ENCODE measurements at regions not wholly inside any gene's neighbourhood (a gene's known extent, or its start where the extent isn't known, plus 50 kb on each side); places are given as distances from the start of the nearest gene placed in this dataset.
"Not testable (repeated sequence)": the region's sequence is repeated elsewhere in the genome, so short reads cannot be mapped to it uniquely, and the experiment has no call there.

DNA sequence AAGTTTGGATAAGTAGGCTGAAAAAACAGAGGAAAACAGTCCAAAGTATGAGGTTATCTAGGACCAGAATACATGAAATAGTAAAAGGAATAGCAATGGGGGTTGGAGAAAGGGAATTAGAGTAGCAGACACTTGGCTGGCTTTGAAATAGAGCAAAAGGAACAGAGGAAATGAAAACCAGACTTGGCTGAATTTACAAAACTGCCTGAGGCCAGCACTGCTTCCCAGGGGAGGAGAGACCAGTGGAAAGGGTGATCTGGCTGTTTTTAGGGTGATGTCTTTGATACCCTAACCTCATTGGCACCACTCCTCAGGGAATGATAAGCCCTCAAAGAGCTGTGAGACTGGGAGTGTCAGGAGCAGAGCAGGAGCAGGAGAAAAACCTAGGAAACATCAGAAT is 413.4 kb upstream of the SLC30A5 start:
- DNase-seq = no peak

DNA sequence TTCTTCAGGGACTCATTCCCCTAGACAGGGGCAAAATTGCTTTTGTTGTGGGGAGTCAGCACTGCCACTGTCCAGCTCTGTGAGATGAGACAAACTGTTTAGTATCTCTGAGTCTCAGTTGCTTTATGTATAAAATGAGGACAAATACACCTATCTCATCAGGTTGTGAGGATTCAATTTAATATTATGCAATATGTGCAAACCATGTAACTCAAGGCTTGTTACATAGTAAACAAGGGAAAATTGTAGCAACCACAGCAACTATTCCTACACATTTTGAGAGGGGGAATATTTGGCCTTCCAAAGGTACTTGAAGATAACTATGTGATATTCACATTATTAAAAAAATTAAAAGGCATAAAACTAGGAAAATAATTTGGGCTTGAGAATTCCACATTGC is 411.9 kb upstream of the SLC30A5 start:
- DNase-seq = no peak

DNA sequence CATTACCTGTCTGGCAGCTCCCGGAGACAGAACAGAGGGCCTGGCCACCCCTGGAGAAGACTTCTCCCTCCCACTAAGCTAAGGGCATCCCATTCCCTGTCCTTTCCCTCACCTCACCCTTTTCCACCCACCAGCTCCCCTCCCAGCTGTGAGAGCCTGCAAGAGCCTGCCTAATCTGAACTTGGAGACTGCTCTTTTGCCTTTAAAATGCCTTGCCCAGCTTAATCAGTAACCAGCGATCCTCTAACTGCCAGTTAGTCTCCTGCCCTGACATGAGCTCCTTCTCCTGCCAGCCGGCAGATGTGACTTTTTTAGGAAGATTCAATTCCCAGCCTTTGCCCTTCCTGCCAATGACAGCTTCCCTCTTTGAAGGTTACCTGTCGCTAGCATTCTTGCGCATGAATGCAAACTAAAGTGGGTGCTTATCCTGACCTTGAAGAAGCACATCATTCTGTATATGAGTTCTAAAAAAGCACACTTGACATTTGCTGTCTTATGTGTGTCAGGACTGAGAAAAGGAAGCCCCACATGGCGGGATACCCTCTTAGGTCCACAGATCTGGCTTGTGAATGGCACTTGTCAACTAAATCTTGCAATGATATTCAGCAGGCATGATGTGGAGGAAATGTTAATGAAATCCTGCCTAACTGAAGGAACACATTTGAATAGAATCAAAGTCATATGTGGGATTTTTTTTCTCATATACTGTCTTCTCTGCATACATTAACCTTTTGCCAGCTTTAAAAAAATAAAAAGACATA is 411.2 kb upstream of the SLC30A5 start:
- no peak for DNase-seq

DNA sequence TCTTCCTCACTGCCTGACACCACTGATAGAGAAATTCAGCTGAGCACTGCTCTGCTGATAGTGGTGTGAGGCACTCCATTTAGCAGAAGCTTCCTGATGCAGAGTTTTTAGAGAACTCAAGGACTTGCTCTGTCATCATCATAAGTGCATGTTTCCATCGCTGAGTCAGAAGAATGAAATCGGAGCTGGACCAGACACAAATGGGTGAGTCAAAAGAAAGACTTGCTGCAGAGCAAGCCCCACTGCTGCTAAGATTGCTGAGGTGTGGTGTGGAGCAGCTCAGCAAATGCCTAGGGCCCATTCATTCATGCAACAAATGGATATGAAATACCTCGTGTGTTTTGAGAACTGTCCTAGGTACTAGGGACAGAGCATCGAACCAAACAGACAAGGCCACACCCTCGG is 410.2 kb upstream of the SLC30A5 start:
- no peak for DNase-seq

DNA sequence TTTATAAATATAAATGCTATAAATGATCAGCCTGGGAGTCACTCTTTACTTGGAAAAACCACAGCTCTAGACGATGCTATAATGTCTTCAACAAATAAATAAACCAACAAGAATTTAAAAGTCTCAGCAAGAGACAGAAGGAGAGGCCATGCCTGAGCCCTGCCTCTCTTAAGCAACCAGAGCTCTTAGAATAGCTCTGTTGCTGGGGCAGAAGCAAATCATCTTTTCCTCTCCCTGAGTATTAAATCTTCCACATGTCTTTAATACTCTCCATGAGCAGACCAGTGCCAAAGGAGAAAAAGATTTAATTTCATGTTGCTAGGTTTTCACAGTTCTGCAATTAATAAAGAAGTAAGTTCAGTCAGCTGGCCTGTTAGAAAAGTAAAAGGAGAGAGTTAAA is 408.0 kb upstream of the SLC30A5 start:
- DNase-seq = no peak

DNA sequence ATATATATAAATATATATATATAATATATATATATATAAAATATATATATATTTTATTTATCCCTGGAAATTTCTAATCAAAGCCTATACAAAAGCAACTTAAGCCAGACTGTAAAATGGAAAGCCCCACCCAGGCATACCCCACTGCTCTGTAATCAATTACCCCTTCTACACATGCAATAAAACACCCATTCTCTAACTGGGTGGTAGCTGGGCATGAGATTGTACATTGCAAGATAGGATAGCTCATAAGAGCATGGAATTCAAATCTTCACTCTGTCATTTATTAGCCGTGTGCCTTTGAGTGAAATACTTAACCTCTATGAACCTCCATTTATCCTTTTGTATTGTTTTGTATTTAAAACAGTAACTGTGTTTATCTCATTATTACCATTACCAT is 405.3 kb upstream of the SLC30A5 start:
- DNase-seq = no peak

DNA sequence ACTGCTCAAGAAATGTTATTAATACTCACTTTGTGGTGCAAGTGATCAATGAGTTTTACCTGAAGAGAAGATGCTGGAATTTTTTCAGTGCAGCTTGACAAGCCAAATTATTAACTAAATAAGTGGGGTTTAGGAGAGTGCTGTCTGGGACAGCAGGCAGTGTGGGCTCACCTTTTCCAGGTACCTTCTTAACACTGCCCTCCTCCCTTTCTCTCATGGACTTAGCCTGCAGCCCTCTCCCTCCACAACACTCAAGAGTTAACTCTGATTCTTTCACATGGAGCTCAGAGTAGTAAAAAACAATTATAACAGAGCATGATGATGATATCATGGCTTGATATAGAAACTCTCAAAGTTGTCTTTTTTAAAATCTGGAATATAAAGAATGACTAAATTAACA is 404.8 kb upstream of the SLC30A5 start:
- DNase-seq = no peak

DNA sequence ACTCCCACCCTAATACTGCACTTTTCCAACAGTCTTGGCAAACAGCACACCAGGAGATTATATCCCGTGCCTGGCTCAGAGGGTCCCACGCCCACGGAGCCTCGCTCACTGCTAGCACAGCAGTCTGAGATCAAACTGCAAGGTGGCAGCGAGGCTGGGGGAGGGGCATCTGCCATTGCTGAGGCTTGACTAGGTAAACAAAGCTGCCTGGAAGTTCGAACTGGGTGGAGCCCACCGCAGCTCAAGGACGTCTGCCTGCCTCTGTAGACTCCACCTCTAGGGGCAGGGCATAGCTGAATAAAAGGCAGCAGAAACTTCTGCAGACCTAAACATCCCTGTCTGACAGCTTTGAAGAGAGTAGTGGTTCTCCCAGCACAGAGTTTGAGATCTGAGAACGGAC is 401.9 kb upstream of the SLC30A5 start:
- not testable (repeated sequence) for DNase-seq

DNA sequence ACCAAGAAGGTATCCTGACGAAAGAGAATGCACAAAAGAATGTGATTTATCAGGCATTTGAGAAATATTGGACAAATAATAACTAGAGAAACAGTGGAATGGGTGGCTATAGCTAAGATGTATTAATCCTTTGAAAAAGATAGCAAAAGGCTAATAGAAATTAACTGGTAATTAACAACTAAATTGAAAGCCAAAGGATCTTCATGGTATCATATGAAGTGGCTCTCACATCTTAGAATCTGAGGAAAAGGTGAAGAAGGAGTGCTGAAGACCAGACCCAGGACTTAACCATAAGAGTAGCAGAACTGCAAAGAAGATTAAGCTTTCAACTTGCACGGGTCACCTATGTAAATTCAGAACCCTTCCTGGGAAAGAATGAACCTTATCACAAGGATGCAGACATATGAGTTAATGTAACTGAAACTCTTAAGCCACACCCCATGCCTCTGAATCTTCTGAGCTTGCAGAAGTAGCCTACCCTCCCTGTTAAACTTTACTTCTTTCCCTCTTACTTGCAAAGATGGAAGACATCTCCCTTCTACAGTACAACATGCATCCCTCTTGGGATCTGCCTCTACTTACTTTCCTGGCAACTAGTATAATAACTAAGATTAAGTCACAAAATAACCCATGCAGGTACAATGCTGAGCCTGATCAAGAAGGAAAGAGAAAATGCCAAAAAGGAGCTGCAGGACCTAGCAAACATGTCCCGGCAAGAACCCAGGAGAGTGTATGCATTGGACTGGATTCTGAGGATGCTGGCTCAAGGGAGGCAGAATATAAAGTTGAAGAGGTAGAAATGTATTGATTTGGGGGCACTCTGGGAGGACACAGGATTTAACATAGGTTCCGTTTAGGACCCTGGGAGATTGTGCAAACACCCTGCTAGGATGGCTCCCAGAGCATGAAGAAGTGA is 395.5 kb upstream of the SLC30A5 start:
- DNase-seq = no peak

DNA sequence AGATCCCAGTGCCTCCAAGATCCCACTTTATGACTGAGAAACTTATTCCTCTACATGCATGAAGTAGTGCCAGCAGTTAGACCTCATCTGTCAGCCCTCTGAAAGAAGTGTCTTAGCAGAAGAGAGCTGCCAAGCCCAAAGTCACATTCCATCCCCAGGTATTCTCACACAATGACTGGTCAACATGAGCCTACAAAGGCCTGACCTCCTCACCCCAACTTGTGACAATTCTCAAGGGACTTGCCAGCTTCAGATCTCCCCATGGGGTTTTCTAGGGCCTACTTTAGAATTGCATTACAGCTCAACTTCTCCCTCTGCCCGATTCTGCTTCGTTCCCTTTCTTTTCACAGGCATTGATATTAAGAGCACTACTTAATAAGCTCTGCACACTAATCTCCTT is 393.8 kb upstream of the SLC30A5 start:
- DNase-seq = no peak

DNA sequence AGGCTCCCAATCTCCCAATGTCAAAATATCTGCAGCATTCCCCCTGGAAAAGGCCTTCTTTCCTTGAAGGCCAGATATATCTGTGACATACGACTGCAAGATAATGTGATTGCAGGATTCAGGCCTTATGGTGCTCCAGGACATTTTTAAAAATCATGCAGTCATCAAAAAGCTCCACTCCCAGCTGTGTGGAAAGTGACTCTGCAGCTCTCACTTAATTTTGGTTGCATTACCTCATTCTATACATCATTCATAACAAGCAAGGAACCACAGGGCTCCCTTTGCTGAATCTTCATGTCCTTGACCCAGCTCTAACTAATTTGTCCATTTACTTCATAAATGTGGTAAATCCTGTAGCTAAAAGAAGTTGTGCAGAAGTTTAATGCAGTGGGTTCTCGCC is 386.2 kb upstream of the SLC30A5 start:
- no peak for DNase-seq

DNA sequence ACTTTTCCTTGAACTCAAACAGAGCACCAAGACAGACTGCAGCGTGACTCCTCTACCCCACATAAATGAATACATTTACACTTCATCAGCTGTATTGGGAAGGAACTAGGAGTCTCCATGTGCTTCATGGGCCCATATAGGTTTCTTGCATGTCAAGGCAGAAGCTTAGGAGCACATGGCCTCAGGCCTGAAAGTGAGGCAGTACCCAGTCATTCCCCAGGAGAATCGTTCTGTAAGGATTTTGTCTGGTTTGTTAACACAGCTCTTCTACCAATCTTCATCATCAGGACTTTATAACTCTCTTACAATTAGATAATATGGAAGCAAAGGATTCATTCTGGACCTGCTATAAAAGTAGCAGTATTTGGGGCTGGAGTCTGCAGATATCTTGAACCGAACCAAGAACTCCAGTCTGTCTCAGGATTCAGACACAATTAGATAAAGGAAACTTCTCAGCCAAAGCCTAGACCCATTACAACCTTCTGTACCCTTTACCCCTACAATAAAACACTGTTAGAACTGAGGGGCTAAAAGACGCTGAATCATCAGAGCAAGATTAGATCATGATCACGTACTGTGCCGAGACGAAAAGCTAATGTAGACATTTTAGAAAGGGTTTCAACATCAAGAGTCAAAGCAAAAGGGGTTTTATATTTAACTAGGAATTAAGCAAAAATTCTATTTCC is 385.5 kb upstream of the SLC30A5 start:
- DNase-seq = no peak

DNA sequence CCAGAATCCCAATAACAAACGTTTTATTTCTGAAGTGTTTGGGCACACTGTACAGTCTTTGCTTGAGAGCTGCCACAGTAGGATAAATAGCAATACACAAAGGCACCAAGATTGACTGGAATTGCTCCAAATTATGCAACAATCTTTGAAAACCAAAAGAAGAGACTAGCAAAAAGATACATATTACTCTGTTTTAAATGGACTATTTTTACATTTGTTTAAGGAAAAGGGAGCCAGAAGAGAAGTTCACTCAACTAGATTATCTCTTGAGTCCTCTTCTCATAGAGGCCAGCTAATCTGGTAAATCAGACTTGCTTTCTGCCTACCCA is 385.0 kb upstream of the SLC30A5 start:
- DNase-seq = no peak

DNA sequence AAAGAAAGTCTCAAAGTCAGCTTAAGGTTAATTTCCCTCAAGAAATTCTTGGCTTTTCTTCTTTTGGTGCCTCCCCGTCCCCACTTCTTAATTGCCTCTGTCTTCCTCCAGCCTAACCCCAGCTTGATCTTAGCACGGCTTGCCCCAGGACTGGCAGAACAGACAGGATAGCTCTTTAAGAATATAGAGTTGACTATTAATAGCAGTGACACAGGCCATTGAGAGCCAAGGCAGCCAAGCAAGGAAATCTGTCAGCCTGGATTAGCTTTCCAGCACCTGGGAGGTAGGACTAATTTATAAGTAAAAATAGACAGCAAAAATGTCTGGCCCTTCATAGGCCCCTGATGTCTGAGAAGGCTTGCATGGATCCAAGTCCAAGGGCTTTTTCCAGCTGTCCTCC is 384.6 kb upstream of the SLC30A5 start:
- DNase-seq = no peak

DNA sequence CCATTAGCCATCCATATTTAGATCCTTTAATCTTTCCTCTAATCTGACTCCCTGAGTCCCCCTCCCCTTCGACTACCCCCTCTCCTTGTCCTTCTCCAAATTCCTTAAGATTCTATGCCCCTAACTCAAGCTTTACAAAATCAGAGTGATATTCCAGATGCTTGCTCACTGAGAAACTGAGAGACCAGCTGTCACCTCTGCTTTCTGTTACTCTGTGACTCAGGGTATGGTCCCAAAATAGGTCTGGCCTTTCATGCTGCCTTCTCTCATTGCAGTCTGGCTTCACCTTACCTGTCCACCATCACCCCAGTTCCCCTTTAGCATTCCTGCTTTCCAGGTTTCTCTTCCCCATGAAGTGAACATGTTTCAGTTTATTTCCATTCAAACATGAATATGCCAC is 383.3 kb upstream of the SLC30A5 start:
- no peak for DNase-seq

DNA sequence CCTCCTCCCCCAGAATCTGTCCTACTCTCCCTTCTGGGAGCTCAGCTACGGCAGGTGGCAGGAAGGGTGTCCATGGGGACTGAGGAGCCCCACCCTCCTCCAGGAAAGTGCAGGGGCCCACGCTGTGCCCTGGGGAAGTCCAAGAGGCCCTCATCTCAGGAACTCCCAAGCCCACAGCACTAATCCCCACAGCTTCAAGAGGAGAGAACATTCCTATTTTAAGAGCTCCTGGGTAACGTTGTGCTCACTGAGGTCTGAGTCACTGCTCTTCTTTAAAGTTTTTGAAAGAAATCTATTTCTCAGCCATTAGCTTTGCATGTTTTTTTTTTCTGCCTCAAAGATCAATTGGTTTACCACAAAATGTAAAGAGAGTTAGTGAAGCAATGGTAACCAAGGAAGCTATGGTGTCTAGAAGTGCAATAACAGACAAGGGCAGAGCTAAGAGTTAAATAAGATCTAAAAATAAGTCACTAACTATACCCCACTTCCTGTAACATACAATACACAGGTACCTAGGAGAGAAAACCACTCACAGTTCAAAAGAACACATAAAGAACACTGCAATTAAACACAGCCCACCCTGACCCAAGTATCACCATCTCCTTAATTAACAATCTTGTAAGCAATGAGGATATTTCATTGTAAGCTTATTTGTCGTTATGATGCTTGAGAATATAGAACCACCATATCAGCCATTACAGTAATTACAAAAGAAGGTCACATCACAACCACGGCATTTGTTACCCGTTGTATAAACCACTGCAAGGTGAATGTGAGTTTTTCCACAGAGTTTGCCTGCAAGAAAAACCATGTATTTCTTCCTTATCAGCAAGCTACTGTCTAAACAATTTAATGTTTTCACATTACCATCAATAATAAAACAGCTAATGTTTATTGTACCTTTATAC is 382.3 kb upstream of the SLC30A5 start:
- DNase-seq = no peak

DNA sequence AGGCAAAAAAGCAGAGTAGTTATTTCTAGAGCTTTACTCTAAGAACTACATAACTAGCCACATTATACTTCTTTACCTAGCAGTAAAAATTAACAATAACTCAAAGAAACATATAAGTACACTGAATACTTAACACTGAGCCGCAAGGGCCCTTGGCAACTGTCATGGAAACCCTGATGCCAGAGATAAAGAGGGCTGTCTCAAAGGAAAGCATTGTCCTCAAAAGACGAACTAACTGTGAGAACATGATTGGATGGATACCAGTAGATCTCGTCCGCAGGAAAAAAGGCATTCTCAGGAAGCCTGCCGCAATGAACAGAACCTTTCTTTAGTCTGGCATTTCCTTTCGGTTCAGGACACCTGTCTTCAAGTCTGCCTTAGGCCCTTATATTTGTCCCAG is 379.0 kb upstream of the SLC30A5 start:
- DNase-seq = no peak

DNA sequence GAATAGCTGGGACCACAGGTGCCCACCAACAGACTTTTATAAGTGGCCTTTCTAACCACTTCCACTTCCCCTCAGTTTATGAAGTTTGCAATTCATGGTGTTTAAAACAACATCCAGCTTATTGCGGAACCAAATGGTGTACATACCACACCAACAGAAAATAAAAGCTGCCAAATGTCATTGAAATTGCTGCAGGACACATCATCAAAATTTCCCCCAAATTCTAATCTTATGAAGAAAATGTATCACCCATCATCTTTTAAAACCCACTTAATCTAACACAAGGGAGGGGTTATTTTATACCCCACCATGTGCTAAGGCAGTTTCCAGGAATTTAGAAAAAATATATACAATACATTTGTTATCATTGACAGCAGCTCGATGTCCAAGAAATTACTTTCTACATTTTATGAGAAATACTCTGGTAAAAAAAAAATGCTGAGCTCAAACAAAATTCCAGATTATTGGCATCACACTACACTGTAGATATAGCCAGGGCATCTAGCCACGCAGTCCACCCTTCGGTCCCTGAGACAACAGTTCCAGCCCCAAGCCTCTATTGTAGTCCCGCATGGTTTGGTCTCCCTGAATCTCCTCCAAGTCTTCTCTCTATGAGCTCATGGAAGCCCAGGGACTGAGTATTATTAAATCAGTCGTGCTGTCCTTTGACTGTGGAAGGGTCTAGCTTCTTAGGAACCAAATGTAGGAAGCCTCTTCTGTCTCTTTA is 372.8 kb upstream of the SLC30A5 start:
- no peak for DNase-seq

DNA sequence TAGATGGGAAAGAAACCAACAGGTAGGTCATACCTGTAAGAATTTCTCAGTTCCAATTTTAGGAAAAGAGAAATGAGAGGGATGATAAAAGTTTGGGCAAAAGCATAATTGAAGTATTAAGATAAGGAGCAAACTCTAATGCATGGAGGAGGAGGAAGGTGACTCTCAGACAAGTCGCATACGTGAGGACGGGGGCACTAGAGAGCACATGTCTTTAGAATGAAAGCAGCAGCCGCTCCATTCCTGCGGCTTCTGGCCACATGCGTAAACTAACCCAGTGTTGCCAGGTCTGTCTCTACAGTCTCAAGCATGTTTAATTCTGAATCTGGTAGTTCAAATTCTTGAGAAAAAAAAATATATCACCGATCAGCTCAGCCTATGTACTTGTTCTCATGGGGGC is 371.5 kb upstream of the SLC30A5 start:
- DNase-seq = no peak

DNA sequence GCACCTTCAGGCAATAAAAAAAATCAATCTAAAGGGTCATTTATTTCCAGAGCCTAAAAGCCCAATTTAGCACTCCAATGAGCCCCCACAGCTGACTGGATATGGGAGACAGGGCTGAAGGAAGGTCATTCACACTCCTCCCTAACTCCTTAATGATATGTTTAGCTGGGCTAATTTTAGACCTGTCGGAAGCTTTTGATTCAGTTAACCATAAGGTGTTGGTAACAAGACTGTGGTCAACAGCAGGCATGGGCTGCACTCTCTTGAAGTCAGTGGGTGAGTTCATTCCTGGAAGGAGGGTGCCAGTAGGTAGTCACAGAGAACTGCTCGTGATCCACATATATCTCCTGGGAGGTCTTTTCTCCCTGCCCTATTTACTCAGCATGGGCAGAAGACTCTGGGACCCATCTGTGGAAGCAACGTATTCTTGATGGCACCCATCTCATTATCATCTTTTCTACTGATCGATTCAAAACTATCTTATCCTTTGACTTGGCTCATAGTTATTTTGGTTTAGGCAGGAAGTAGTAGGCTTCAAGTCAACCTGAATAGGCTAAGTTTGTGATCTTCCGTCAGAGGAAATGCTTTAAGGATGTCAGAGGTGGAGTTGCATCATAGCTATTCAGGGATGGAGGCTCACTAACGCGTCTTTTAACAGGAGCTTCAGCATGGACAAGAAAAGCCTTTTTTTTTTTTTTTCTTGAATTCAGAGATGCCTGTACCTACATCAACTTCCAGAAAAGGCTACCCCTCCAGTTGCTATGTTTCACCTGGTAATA is 367.7 kb upstream of the SLC30A5 start:
- no peak for DNase-seq

DNA sequence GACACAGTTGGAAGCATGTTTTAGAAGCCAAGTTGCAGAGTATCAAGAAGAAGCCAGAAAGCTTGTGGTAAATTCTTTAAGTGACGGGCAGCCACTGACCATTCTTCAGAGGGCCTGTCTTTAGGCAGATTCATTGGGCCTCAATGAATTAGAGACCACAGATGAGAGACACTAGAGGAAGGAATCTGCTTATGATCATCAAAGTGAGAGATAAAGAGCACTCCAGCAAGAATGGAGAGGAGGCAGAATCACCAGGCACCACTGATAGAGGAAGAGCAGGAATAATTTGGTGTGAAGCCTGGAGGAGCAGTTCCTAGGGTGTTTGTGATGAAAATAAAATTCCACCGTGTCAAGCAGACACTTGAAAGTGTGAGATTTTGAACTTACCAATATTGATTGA is 365.9 kb upstream of the SLC30A5 start:
- no peak for DNase-seq

Measured in NCI-H2081 treated with DMSO at 0.1 percent for 48 hours (cell line).